Fibroblast of skin of right quadriceps (primary cell): ENCODE measurements at regions not wholly inside any gene's neighbourhood (a gene's known extent, or its start where the extent isn't known, plus 50 kb on each side); places are given as distances from the start of the nearest gene placed in this dataset.

Source experiments
- DNase-seq: peaks from one replicate; pipeline ENCODE4 v3.0.0-alpha.2; 2013

- peak; percentile 9 for DNase-seq
Observed at GRCh38 chr12:38956337-38956736, 50.9 kb upstream of the CPNE8 start.
